GM21515 (cell line): ENCODE measurements at regions not wholly inside any gene's neighbourhood (a gene's known extent, or its start where the extent isn't known, plus 50 kb on each side); places are given as distances from the start of the nearest gene placed in this dataset.

ENCODE experiments used
- ATAC-seq: cut with Tn5 transposase; IDR thresholded peaks from one replicate; pipeline ENCODE4 v1.9.1; 2021; ENCODE audit not compliant: unreplicated experiment

GRCh38 chr7:46162609-46163008, 241.5 kb upstream of the IGFBP3 start:
- no peak for ATAC-seq

GRCh38 chr7:46160861-46161260, 239.8 kb upstream of the IGFBP3 start:
- no peak for ATAC-seq

- no peak for ATAC-seq
Observed at GRCh38 chr7:46157931-46158330, 236.9 kb upstream of the IGFBP3 start.

- no peak for ATAC-seq
Observed at GRCh38 chr7:46157404-46157803, 236.3 kb upstream of the IGFBP3 start.

- no peak for ATAC-seq
Observed at GRCh38 chr7:46156853-46157252, 235.8 kb upstream of the IGFBP3 start.

- no peak for ATAC-seq
Observed at GRCh38 chr7:46156086-46156485, 235.0 kb upstream of the IGFBP3 start.

GRCh38 chr7:46155367-46155766, 234.3 kb upstream of the IGFBP3 start:
- no peak for ATAC-seq

- ATAC-seq, result no peak
Observed at GRCh38 chr7:46153951-46154787, 233.1 kb upstream of the IGFBP3 start.

- no peak for ATAC-seq
Observed at GRCh38 chr7:46153583-46153950, 232.5 kb upstream of the IGFBP3 start.

- no peak for ATAC-seq
Observed at GRCh38 chr7:46152696-46153095, 231.6 kb upstream of the IGFBP3 start.

- no peak for ATAC-seq
Observed at GRCh38 chr7:46150721-46151120, 229.6 kb upstream of the IGFBP3 start.

GRCh38 chr7:46150202-46150601, 229.1 kb upstream of the IGFBP3 start:
- no peak for ATAC-seq

- no peak for ATAC-seq
Observed at GRCh38 chr7:46147871-46148270, 226.8 kb upstream of the IGFBP3 start.

GRCh38 chr7:46146454-46147255, 225.6 kb upstream of the IGFBP3 start:
- ATAC-seq, result no peak

GRCh38 chr7:46145412-46145811, 224.3 kb upstream of the IGFBP3 start:
- no peak for ATAC-seq

- peak; percentile 64 for ATAC-seq
Observed at GRCh38 chr7:46143949-46144917, 223.2 kb upstream of the IGFBP3 start.

- no peak for ATAC-seq
Observed at GRCh38 chr7:46143421-46143820, 222.3 kb upstream of the IGFBP3 start.

- no peak for ATAC-seq
Observed at GRCh38 chr7:46139079-46139478, 218.0 kb upstream of the IGFBP3 start.

- ATAC-seq, result no peak
Observed at GRCh38 chr7:46137725-46138124, 216.7 kb upstream of the IGFBP3 start.

GRCh38 chr7:46135557-46135956, 214.5 kb upstream of the IGFBP3 start:
- no peak for ATAC-seq

- ATAC-seq, result no peak
Observed at GRCh38 chr7:46134795-46135194, 213.7 kb upstream of the IGFBP3 start.
